NCI-H1105 (cell line): ENCODE measurements at regions not wholly inside any gene's neighbourhood (a gene's known extent, or its start where the extent isn't known, plus 50 kb on each side); places are given as distances from the start of the nearest gene placed in this dataset.

Experiments used
- DNase-seq: peaks from one replicate; lab custom pipeline; 2025; lab: John Stamatoyannopoulos, UW

DNA sequence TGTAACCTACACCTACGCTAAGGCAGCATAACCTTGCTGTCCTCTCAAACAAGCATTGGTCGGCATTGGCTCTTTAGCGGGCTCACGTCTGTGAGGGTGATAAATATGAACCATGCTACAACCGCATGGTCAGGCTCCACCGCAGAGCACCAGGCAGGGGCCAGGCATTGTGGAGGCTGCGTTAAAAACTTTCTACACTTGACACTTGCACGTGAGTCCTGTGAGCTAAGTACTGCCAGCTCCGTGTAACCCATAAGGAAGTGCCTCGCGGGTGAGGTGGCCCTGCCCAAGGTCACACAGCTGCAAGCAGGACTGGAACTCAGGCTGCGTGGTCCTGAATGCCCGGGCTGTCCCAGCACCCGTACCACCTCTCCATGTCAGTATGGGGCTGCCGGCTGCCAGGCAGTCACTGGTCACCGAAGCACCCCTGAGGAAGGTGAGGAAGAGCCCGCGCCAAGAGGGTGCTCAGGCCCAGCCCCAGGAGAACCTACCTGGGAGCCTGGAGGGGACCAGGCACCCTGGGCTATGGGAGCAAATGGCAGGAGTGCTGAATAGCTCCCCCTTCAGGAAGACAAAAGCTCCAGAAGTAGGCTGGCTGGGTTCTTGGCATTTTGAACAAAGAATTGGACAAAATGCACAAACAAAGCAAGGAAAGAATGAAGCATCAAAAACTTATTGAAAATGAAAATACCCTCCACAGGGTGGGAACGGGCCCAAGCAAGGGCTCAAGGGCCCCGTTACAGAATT, 271.1 kb upstream of the RAB6C start:
- DNase-seq: no peak

- DNase-seq: no peak
Observed at GRCh38 chr2:129709001-129709955, 270.2 kb upstream of the RAB6C start.

- no peak for DNase-seq
Observed at GRCh38 chr2:129709956-129710598, 269.4 kb upstream of the RAB6C start.

DNA sequence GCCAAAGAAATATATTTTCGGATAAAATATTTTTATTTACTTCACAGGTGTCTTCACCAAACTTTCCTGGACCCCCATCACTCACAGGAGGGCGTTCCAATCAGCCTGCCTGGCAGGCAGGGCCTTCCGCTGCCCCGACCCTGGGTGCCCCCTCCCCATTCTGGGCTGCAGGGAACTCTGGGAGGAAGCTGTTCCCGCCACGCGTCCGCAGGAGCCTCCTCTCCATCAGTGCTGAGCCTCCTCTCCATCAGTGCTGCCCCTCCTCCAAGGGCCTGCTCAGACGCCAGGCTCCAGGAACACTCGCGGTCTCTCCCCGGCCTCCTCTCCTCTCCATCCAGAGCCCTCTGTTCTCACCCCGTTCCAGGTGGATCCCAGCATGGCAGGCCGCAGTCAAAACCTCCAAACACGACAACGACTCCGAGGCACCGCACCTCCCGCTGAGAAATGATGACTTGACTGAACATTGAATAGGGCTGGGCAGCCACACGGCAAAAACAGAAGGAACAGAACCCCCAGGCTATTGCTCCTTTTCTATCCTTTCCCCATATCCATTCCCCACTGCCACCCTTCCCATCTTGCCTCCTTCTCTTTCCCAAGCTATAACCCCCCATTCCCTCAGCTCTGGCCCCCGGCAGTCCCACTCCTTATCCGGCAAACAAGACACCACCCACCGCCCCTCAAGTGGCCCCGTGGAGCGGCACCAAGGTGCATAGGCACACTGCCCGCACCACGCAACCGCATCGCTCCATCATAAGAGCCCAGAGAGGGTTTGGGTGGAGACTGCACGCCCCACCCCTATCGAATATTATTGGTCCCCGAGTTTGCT, 268.6 kb upstream of the RAB6C start:
- DNase-seq: no peak

GRCh38 chr2:129711816-129712675, 267.4 kb upstream of the RAB6C start:
- DNase-seq: no peak

GRCh38 chr2:129712676-129712985, 266.8 kb upstream of the RAB6C start:
- no peak for DNase-seq

DNA sequence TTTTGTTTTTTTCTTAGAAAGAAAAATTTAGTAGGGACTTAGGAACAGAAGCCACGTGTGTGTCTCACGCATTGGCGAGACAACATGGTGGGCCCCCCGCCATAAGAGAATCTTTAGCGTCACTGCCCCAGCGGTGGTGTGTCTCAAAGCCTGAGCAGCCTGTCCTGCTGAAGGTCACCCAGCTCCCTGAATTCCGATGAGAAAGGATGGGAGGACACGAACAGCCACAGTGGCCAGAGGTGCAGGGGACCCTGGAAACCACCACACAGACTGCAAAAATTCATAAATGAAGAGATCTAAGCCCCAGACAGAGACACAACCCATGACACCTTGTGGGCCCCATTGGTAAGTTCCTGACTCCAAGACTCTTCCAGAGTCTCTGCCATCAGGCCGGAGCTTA, 266.1 kb upstream of the RAB6C start:
- DNase-seq: no peak

DNA sequence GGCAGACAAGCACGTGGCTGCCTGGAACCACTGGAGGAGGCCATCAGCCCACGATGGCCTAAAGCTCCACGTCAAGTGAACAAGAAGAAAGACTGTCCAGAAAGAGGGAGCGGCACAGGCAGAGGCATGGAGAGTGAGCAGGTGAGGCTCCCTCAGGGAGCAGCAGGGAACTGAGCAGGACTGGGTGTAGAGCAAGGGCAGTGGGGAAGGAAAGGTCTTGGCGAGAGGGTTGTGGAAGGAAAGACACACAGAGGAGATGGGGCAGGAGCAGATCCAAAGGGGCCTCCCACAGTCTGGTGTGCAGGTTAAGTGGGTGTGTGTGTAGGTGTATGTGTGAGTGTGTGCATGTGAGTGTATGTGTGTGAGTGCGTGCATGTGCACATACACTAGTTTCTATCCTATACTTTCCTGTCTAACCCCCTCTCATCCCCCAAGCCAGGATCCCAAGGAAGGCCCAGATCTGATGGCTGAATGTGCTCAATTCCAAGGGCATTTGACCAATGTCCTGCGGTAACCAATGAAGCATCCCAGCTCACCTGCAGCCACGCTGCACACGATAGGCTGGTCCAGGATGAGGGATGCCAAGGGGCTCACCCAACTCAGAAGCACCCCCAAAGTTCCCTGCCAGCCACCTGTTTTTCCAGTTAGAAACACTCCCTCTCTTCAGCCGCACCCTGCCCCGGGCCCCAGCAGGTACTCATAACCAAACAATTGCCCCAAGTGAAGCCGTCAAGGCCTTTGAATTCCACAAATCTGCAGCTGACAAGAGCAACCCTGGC, 262.5 kb upstream of the RAB6C start:
- no peak for DNase-seq

- DNase-seq: no peak
Observed at GRCh38 chr2:129717560-129718130, 261.8 kb upstream of the RAB6C start.

GRCh38 chr2:129719335-129719734, 260.1 kb upstream of the RAB6C start:
- DNase-seq: no peak

DNA sequence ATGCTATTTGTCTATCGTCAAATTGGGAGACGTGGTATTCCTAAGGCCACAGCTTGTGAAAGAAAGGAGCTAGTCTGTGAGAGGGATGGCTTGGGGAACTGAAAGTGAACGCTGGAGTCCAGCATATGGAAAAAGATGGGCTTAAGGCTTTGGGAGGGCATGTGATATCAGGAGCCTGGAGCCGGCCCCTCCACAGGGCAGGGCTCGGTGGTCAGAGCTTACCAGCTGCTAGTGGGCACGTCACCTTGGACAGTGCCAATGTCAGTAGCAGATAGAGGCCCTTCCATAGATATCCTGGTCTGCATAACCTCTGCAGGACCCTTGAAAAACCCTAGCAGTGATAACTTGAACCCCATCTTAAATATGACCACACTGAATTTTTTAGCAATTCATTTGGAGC, 259.1 kb upstream of the RAB6C start:
- DNase-seq: no peak

DNA sequence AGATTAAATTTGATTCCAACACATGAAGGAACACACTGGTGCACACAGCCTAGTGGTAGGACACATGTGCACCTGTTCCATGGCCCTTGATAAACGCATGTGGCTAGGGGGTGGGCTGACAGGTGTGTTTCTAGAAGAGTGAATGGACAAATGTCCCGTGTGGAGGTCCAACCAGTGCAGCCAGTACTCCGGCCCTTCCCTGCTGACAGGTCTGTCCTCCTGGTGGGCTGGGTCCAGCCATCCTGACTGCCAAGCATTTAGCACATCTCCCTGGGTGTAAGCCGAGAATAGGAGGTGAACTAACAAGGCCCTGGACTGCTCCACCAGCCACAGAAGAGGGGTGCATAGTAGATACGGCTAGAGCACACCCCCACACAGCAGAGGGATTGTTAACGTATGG, 258.7 kb upstream of the RAB6C start:
- DNase-seq: no peak

DNA sequence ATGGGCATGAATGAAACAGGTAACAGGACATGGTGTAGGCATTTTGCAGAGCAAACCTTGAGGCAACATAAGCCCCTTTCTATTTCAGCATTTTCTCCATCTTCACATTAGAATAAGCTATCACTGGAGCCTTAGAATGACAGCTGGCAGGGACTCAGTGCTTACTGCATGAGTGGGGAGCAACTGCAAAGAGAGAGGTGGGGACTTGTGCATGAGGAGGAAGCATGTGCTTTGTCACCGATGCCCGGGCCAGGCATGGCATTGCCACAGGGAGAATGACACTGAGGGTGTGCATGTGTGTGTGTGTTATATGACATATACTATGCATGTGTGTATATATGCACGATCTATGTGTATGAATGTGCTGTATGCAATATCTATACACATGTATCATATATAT, 258.2 kb upstream of the RAB6C start:
- DNase-seq: no peak

GRCh38 chr2:129721846-129722245, 257.6 kb upstream of the RAB6C start:
- DNase-seq: no peak

GRCh38 chr2:129722306-129723019, 257.0 kb upstream of the RAB6C start:
- DNase-seq: no peak

GRCh38 chr2:129723277-129724020, 256.0 kb upstream of the RAB6C start:
- DNase-seq: no peak

DNA sequence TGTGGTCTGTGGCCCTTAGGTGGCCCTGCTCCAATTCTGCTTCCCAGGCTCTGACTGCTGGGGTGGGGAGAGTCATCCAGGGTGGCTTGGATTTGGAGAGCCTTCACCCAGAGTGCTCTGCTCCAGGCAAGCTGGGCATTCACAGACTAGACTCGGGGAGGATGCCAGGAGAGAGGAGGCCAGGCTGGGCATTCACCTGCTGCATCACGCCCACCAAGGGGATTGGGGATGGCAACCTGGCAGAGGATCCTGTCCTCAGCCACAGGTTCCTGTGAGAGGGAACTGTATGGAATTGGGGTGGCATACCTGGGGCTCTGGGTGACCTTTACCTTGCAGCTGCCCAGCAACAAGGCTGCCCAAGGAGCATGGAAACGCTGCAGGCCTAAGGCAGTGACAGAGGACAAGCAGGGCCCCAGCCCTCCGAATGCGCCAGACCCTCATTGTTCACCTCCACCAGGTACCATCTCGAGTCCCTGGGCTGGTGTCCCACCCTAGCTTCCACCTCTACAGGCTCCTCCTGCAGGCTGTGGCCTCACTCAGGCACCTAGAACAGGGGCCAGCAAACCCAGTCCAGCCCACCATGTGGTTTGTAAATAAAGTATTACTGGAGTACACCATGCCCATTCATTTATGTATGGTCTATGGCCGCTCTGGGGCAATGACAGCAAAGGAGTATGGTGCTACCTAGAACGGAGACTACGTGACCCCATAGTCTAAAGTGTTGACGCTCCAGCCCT, 255.3 kb upstream of the RAB6C start:
- DNase-seq: no peak

DNA sequence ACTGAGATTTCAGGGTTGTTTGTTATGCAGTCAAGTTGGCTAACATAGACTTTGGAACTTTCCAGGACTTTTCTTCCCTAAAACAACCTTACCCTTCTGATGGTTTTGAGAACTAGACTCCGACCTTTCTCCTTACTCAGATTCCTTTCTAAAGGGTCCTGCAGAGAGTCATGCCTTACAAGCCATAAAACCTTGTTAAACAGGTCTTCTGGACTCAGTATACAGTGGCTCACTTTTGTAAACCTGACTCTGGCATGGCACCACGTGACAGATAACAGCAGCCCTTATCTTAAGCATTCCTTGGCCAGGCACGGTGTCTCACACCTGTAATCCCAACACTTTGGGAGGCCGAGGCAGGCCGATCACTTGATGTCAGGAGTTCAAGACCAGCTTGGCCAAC, 253.2 kb upstream of the RAB6C start:
- no peak for DNase-seq
